GM06990 (cell line): ENCODE measurements at regions not wholly inside any gene's neighbourhood (a gene's known extent, or its start where the extent isn't known, plus 50 kb on each side); places are given as distances from the start of the nearest gene placed in this dataset.

Experiments used
- DNase-seq: peaks from one replicate; pipeline ENCODE4 v3.0.0-alpha.2; 2011; ENCODE audit not compliant: insufficient read length; ENCODE audit errors: extremely low read depth
- H3K27me3 ChIP-seq: replicated peaks from 2 replicates; pipeline ENCODE4 v1.6.0; 2011; ENCODE audit warnings: low read length; ENCODE audit not compliant: control insufficient read depth, insufficient read depth
- H3K36me3 ChIP-seq: 2 replicates; pipeline ENCODE4 v1.5.1; 2011; ENCODE audit warnings: low read length; ENCODE audit not compliant: control insufficient read depth, insufficient read depth
- H3K4me3 ChIP-seq: replicated peaks from 2 replicates; pipeline ENCODE4 v1.5.1; 2011; ENCODE audit warnings: low read depth, mild to moderate bottlenecking, control low read depth, low read length
- TF ChIP-seq, protein P1 (sequence below): IDR thresholded peaks from 2 replicates; pipeline ENCODE4 v1.5.1; 2011; ENCODE audit warnings: low read length, control low read depth, mild to moderate bottlenecking, inconsistent platforms; ENCODE audit not compliant: insufficient read depth, poor library complexity, severe bottlenecking

DNA sequence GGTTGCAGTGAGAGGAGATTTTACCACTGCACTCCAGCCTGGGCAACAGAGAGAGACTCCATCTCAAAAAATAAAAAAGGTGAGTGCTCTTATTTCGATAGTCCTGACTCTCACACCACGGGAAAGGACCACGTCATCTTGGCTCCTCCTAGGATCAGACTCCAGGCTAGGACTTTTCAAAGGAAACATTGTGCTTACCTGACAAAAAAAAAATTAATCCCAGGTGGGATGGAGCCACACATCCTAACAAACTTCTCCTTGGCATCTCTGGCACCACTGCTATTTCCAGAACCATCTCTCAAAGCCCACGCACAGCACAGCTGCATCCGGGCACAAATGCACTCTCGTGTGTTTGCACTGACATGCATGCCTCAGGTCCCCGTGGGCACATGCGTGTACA lies 262.4 kb downstream of the ENGASE start:
- no peak overlapping the region for H3K4me3 ChIP-seq
- TF ChIP-seq, protein P1, sequence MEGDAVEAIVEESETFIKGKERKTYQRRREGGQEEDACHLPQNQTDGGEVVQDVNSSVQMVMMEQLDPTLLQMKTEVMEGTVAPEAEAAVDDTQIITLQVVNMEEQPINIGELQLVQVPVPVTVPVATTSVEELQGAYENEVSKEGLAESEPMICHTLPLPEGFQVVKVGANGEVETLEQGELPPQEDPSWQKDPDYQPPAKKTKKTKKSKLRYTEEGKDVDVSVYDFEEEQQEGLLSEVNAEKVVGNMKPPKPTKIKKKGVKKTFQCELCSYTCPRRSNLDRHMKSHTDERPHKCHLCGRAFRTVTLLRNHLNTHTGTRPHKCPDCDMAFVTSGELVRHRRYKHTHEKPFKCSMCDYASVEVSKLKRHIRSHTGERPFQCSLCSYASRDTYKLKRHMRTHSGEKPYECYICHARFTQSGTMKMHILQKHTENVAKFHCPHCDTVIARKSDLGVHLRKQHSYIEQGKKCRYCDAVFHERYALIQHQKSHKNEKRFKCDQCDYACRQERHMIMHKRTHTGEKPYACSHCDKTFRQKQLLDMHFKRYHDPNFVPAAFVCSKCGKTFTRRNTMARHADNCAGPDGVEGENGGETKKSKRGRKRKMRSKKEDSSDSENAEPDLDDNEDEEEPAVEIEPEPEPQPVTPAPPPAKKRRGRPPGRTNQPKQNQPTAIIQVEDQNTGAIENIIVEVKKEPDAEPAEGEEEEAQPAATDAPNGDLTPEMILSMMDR = no peak
- no peaks in the 10 kb centered on the region for H3K27me3 ChIP-seq
- DNase-seq = no peak
- H3K36me3 ChIP-seq = no peaks in the 10 kb centered on the region

DNA sequence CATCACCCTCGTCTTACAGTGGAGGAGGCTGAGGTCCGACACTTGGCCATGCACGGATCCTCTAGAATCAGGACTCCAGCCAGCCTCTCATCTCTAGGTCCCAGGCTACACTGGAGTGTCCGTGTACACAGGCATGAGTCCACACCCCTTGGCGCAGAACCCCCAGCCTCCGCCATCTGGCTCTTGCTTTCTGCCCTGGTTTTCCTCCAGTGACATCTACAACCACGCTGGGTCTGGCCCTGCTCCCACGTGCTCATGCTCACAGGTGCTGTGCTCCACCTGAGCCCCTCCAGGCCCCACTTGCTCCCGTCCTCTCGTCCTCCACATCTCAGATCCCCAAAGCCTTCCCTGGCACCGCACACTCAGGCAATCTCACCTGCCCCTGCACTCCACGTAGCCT lies 260.8 kb downstream of the ENGASE start:
- Histone ChIP-seq H3K4me3 (no peak overlapping the region), H3K27me3 (no peaks in the 10 kb centered on the region), H3K36me3 (no peaks in the 10 kb centered on the region)
- no peak for DNase-seq
- TF ChIP-seq, protein P1 = no peak

DNA sequence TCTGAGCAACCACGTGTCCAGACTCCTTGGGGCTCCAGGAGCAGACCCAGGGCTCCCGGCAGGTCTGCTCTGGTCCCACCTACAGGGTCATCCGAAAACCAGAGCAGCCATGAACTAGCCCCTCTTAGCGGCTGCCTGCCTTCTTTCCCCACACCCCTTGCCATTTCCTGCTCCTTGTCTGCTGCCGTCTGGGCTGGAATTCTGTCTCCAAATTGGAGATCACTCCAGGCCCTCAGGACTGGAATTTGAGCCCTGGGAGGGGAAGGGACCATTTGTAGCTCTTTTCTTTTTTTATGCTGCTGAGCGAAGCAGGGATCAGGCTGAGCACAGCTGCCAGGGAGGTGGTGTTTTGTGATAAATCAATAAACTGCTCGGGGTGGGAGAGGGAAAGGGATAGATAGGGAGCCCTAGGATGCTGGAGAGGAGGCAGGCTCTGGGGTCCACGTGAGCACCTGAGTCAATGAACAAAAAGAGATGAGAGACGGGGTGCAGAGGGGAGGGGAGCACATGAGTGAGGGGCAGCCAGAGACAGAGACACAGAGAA lies 257.5 kb downstream of the ENGASE start:
- no peak for DNase-seq
- Histone ChIP-seq H3K4me3 (no peak overlapping the region), H3K36me3 (no peaks in the 10 kb centered on the region), H3K27me3 (no peaks in the 10 kb centered on the region)
- TF ChIP-seq, protein P1 = no peak

DNA sequence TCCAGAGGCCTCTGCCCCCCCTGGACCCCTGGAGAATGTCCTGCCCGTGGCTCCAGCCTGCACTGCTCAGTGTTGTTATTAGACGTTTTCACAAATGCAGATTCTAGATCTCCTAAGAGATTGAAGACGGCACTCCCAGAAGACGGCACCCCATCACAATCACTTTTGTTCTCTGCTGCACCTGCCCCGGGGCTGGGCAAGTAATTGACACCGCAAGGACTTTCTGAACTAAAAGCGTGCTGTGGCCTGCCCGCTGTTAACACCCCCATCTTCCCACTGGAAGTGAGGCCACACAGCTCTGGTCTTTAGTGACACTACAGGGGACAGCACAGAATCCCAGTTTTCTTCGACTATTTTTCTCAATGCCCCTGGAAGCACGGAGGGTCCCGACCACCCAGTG lies 256.9 kb downstream of the ENGASE start:
- no peaks in the 10 kb centered on the region for H3K27me3 ChIP-seq
- DNase-seq = no peak
- no peaks in the 10 kb centered on the region for H3K36me3 ChIP-seq
- H3K4me3 ChIP-seq = no peak overlapping the region
- TF ChIP-seq, protein P1 = no peak

DNA sequence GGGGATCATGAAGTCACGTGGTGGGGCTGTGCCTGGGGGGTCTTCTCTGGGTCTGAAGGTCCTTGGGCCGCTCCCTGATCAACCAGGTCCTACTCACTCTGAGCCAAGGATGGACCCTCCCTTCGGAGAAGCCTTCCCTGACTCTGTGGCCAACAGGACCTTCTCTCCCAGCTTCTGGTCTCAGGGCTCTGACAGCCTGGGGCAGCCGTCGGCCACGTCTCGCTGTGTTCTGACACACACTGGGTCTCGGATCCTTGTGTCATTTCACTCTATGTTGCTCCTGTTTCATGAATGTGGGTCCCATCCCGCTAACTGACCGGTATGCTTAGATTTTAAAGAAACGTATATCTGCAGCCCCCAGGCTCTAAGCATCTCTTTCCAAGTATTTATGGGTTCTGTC lies 256.1 kb downstream of the ENGASE start:
- TF ChIP-seq, protein P1 = no peak
- H3K36me3 ChIP-seq = no peaks in the 10 kb centered on the region
- DNase-seq = no peak

DNA sequence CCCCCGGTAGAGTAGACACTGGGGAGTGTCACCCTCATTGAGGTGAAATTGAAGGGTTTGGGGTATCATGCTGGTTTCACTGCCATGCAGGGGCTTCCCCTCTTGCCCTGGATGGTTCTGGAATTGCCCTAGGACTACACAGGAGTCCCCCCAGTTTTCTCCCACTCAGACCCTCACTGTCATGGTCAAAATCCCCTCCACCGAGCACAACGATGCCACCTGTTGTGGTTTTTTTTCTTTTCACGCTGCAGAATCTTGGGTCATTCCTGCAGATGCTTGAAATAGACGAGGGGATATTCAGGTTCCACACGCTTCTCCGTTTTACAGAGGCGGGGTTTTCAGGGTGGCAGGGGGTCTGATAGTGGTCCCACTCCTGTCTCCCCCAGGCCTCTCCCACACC lies 255.6 kb downstream of the ENGASE start:
- TF ChIP-seq, protein P1 = no peak
- no peaks in the 10 kb centered on the region for H3K36me3 ChIP-seq
- no peak overlapping the region for H3K4me3 ChIP-seq
- DNase-seq = no peak
- no peaks in the 10 kb centered on the region; the same call in 1 of the 2 replicates for H3K27me3 ChIP-seq

More for the DNA sequence above, 256.1 kb downstream of the ENGASE start:
- no peaks in the 10 kb centered on the region; the same call in 1 of the 2 replicates for H3K27me3 ChIP-seq
- no peak overlapping the region for H3K4me3 ChIP-seq
